DND-41 (cell line): ENCODE measurements at regions not wholly inside any gene's neighbourhood (a gene's known extent, or its start where the extent isn't known, plus 50 kb on each side); places are given as distances from the start of the nearest gene placed in this dataset.

Experiments used
- ATAC-seq: fragments of 200-7000 bp; cut with Tn5 transposase; 3 replicates; pipeline ENCODE4 v1.9.1; 2021; ENCODE audit warnings: low read depth; ENCODE audit not compliant: insufficient read depth
- DNase-seq: peaks from one replicate; pipeline ENCODE4 v3.0.0-alpha.2; 2020
- H2AFZ ChIP-seq: 2 replicates; pipeline ENCODE4 v1.6.0; 2012; ENCODE audit warnings: low read depth, low read length
- H3K27ac ChIP-seq: 2 replicates; pipeline ENCODE4 v1.5.1; 2012; ENCODE audit warnings: low read length, inconsistent platforms
- H3K27me3 ChIP-seq: fragments of 200-600 bp; sonication (generic); 2 replicates; pipeline ENCODE4 v1.6.0; 2012; ENCODE audit warnings: low read length, mild to moderate bottlenecking, inconsistent platforms; ENCODE audit not compliant: insufficient read depth, poor library complexity
- H3K36me3 ChIP-seq: 2 replicates; pipeline ENCODE4 v1.5.1; 2012; ENCODE audit warnings: low read length, inconsistent platforms; ENCODE audit not compliant: insufficient read depth
- H3K4me1 ChIP-seq: 2 replicates; pipeline ENCODE4 v1.5.1; 2012; ENCODE audit warnings: mild to moderate bottlenecking, low read length; ENCODE audit not compliant: insufficient read depth
- H3K4me2 ChIP-seq: 2 replicates; pipeline ENCODE4 v1.6.0; 2012; ENCODE audit warnings: mild to moderate bottlenecking, moderate library complexity, low read length, inconsistent platforms; ENCODE audit not compliant: insufficient read depth
- H3K4me3 ChIP-seq, 2 experiments: fragments of 200-600 bp in 1 of 2; shearing (Covaris generic) in 1 of 2; 2 replicates each; pipeline ENCODE4 v1.5.1; 2012 to 2016; ENCODE audit warnings: inconsistent platforms in 2 of 2, low read length in 2 of 2, mild to moderate bottlenecking in 2 of 2, low read depth in 1 of 2, moderate library complexity in 1 of 2
- H3K79me2 ChIP-seq: 2 replicates; pipeline ENCODE4 v1.6.0; 2012; ENCODE audit warnings: low read length, inconsistent platforms; ENCODE audit not compliant: insufficient read depth
- H3K9ac ChIP-seq: 2 replicates; pipeline ENCODE4 v1.6.0; 2012; ENCODE audit warnings: low read depth, mild to moderate bottlenecking, inconsistent platforms, low read length, moderate library complexity
- H3K9me3 ChIP-seq: 2 replicates; pipeline ENCODE4 v1.5.1; 2012; ENCODE audit warnings: low read length, moderate library complexity, mild to moderate bottlenecking, inconsistent platforms; ENCODE audit not compliant: insufficient read depth, severe bottlenecking
- H4K20me1 ChIP-seq: 2 replicates; pipeline ENCODE4 v1.6.0; 2012; ENCODE audit warnings: low read length; ENCODE audit not compliant: insufficient read depth
- EZH2 ChIP-seq: IDR thresholded peaks from 3 replicates; pipeline ENCODE4 v1.6.1; 2012; ENCODE audit warnings: borderline replicate concordance, low read depth, mild to moderate bottlenecking, moderate library complexity, low read length, inconsistent platforms; ENCODE audit not compliant: severe bottlenecking
- TF ChIP-seq, protein P1 (sequence below): IDR thresholded peaks from 2 replicates; pipeline ENCODE4 v1.5.1; 2012; ENCODE audit warnings: borderline replicate concordance, low read length, moderate library complexity, mild to moderate bottlenecking; ENCODE audit not compliant: poor library complexity, severe bottlenecking; ENCODE audit errors: extremely low read depth

DNA sequence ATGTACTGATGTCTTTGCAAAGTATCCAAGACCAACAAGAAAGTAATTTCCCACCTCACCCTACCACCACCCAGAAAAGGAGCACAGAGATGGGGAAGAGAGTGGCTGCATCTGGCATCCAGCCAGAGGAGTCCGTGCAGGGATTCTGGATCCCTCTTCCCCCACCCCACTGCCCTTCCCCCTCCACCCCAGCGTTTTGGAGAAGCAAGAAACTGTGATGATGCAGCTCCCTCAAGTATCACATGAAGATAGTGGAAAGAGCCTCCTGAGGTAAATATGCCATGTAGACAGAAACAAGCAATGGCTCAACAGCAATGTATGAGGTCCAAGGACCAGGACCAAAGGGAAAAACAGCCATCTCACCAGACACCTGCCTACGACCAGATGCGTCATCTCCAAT lies 153.8 kb downstream of the DEPDC1B start:
- Histone ChIP-seq H2AFZ (no peak overlapping the region), H3K27ac (no peak overlapping the region), H3K79me2 (no peaks in the 10 kb centered on the region), H3K36me3 (no peaks in the 10 kb centered on the region), H4K20me1 (no peaks in the 10 kb centered on the region), H3K4me2 (no peak overlapping the region), H3K9me3 (no peaks in the 10 kb centered on the region), H3K4me1 (no peaks in the 10 kb centered on the region), H3K9ac (no peak overlapping the region), H3K4me3 (no peak overlapping the region), H3K27me3 (no peaks in the 10 kb centered on the region)
- ATAC-seq (no peak), DNase-seq (no peak)
- no peak for TF ChIP-seq EZH2
- TF ChIP-seq, protein P1, sequence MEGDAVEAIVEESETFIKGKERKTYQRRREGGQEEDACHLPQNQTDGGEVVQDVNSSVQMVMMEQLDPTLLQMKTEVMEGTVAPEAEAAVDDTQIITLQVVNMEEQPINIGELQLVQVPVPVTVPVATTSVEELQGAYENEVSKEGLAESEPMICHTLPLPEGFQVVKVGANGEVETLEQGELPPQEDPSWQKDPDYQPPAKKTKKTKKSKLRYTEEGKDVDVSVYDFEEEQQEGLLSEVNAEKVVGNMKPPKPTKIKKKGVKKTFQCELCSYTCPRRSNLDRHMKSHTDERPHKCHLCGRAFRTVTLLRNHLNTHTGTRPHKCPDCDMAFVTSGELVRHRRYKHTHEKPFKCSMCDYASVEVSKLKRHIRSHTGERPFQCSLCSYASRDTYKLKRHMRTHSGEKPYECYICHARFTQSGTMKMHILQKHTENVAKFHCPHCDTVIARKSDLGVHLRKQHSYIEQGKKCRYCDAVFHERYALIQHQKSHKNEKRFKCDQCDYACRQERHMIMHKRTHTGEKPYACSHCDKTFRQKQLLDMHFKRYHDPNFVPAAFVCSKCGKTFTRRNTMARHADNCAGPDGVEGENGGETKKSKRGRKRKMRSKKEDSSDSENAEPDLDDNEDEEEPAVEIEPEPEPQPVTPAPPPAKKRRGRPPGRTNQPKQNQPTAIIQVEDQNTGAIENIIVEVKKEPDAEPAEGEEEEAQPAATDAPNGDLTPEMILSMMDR, result no peak

DNA sequence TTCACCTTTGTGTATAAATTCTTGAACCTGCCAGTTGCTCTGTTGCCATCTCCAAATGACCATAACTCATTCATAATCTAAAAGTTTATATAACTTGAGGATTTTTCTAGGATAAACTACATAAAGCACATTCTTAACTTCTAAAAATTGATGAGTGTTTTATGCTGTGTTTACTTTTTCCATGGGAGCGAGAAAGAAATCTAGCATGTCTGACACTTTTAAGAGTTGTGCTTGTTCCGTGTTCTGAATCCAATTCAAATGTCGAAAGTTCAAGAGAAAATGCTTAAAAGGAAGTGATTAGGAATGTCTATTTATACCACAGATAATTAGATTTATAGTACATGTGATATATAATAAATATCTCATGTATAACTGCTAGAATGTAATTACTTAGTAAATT lies 154.4 kb downstream of the DEPDC1B start:
- TF ChIP-seq EZH2, result no peak
- TF ChIP-seq, protein P1, result no peak
- ATAC-seq, result no peak

DNA sequence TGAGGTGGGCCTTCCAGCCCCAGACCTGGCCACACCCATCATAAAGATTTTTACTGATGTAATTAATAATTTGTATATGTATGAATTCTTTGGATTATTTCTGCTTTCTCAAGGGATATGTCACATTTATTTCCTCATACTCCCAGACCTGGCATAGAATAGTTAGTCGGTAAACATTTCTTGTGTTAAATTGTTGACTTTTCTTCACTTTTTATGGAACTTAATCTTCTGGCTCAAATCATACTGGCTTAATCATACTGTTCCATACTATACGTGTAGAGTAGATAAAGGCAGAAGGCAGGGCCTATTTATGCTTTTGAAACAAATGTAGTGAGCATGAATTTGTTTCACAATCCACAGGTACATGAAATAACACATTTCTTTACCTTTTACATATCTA lies 155.8 kb downstream of the DEPDC1B start:
- no peak for TF ChIP-seq EZH2
- TF ChIP-seq, protein P1, result no peak
- Histone ChIP-seq H2AFZ (no peak overlapping the region), H3K4me3 (no peak overlapping the region), H3K36me3 (no peaks in the 10 kb centered on the region), H3K9me3 (no peaks in the 10 kb centered on the region), H3K27me3 (no peaks in the 10 kb centered on the region), H3K4me2 (no peak overlapping the region), H3K27ac (no peak overlapping the region), H3K9ac (no peak overlapping the region), H3K4me1 (no peaks in the 10 kb centered on the region; the same call in 1 of the 2 replicates), H3K79me2 (no peaks in the 10 kb centered on the region), H4K20me1 (no peaks in the 10 kb centered on the region)
- ATAC-seq (no peak), DNase-seq (no peak)

More for the DNA sequence above, 154.4 kb downstream of the DEPDC1B start:
- Histone ChIP-seq H4K20me1 (no peaks in the 10 kb centered on the region), H3K79me2 (no peaks in the 10 kb centered on the region), H3K9me3 (no peaks in the 10 kb centered on the region), H3K4me3 (no peak overlapping the region), H3K36me3 (no peaks in the 10 kb centered on the region), H3K4me2 (no peak overlapping the region), H3K27me3 (no peaks in the 10 kb centered on the region), H2AFZ (no peak overlapping the region), H3K27ac (no peak overlapping the region), H3K9ac (no peak overlapping the region), H3K4me1 (no peaks in the 10 kb centered on the region)
- DNase-seq, result no peak

DNA sequence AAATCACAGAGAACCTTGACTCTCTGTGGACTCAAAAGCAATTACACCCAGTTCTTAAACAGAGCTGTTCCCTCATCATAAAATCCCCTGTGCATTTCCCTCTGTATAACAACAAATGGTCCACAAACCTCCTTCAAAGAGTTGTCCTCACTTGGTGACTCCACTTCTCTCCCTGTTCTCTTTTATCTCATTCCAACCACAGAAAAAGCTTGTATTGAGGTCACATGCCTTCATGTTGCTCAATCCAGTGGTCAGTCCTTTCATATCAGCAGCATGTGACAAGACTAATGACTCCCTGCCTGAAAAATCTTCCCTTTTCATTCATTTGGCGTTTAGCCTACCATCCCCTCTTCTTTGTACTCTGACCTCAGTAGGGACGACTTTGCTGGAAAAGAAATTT lies 158.0 kb downstream of the DEPDC1B start:
- DNase-seq (no peak), ATAC-seq (no peak)
- Histone ChIP-seq H3K4me1 (no peaks in the 10 kb centered on the region; the same call in 1 of the 2 replicates), H3K4me2 (no peak overlapping the region), H2AFZ (no peak overlapping the region), H4K20me1 (no peaks in the 10 kb centered on the region), H3K27ac (no peak overlapping the region), H3K9ac (no peak overlapping the region), H3K9me3 (no peaks in the 10 kb centered on the region), H3K36me3 (no peaks in the 10 kb centered on the region), H3K4me3 (no peak overlapping the region), H3K27me3 (no peaks in the 10 kb centered on the region), H3K79me2 (no peaks in the 10 kb centered on the region)
- TF ChIP-seq EZH2, result no peak
- TF ChIP-seq, protein P1, result no peak
